Stomach (tissue), 4 donors: ENCODE measurements at regions not wholly inside any gene's neighbourhood (a gene's known extent, or its start where the extent isn't known, plus 50 kb on each side); places are given as distances from the start of the nearest gene placed in this dataset.

Experiments
- POLR2A ChIP-seq, 4 donors: fragments of 450-650 bp; IDR thresholded peaks; one replicate each; pipeline ENCODE4 v1.6.1; 2016; ENCODE audit warnings: antibody characterized with exemption in 4 of 4, control low read depth in 2 of 4, mild to moderate bottlenecking in 1 of 4, moderate library complexity in 1 of 4
- TF ChIP-seq, protein P1 (sequence below), 7 experiments: fragments of 450-650 bp in 4 of 7; fragments of 200-600 bp in 3 of 7; sonication (generic) in 3 of 7; IDR thresholded peaks; one replicate each; pipeline ENCODE4 v1.5.1; 2016 to 2019; ENCODE audit warnings: antibody characterized with exemption in 7 of 7, control low read depth in 2 of 7, mild to moderate bottlenecking in 1 of 7

DNA sequence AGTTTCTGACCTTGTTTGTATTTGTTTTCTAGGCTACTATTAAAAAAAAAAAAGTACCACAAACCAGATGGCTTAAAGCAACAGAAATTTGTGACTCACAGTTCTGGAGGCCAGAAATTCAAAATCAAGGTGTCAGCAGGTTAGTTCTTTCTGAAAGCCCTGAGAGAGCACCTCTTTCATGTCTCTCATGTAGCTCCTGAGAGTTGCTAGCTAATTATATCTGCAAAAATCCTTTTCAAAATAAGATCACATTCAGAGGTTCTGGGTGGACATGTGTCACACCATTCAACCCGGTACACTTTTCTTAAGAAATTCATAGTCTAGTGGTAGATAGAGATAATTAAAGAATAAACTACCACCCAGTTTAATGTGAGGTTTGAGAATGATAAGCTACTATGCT lies 888.6 kb downstream of the GRID1 start:
- TF ChIP-seq, protein P1, sequence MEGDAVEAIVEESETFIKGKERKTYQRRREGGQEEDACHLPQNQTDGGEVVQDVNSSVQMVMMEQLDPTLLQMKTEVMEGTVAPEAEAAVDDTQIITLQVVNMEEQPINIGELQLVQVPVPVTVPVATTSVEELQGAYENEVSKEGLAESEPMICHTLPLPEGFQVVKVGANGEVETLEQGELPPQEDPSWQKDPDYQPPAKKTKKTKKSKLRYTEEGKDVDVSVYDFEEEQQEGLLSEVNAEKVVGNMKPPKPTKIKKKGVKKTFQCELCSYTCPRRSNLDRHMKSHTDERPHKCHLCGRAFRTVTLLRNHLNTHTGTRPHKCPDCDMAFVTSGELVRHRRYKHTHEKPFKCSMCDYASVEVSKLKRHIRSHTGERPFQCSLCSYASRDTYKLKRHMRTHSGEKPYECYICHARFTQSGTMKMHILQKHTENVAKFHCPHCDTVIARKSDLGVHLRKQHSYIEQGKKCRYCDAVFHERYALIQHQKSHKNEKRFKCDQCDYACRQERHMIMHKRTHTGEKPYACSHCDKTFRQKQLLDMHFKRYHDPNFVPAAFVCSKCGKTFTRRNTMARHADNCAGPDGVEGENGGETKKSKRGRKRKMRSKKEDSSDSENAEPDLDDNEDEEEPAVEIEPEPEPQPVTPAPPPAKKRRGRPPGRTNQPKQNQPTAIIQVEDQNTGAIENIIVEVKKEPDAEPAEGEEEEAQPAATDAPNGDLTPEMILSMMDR (IDR thresholded peaks at IDR 0.05): no peak
- no peak for TF ChIP-seq POLR2A (IDR thresholded peaks at IDR 0.05)
